Body of pancreas (tissue), 4 donors: ENCODE measurements at regions not wholly inside any gene's neighbourhood (a gene's known extent, or its start where the extent isn't known, plus 50 kb on each side); places are given as distances from the start of the nearest gene placed in this dataset.

Experiments used
- CTCF ChIP-seq, 7 experiments: fragments of 450-650 bp in 4 of 7; fragments of 200-600 bp in 3 of 7; sonication (generic) in 3 of 7; IDR thresholded peaks; one replicate each; pipeline ENCODE4 v1.5.1; 2016 to 2019; ENCODE audit warnings: antibody characterized with exemption in 7 of 7
- POLR2A ChIP-seq, 3 donors: fragments of 450-650 bp; IDR thresholded peaks; one replicate each; pipeline ENCODE4 v1.6.1; 2016; ENCODE audit warnings: antibody characterized with exemption in 3 of 3, mild to moderate bottlenecking in 2 of 3

GRCh38 chr3:29214009-29214658 is 66.7 kb upstream of the RBMS3 start:
- TF ChIP-seq CTCF (IDR thresholded peaks at IDR 0.05): no peak
- no peak for TF ChIP-seq POLR2A (IDR thresholded peaks at IDR 0.05)
